Uterus (tissue), 3 donors: ENCODE measurements at regions not wholly inside any gene's neighbourhood (a gene's known extent, or its start where the extent isn't known, plus 50 kb on each side); places are given as distances from the start of the nearest gene placed in this dataset.

ENCODE experiments used
- DNase-seq, 2 donors: peaks; one replicate each; pipeline ENCODE4 v3.0.0-alpha.2; 2019 to 2020
- H3K27ac ChIP-seq, 2 donors: fragments of 200-600 bp; sonication (generic); 1 replicate in 1 of 2; 2 replicates in 1 of 2; pipeline ENCODE4 v1.5.1; 2016 to 2018
- H3K27me3 ChIP-seq, 2 donors: fragments of 200-600 bp; sonication (generic); one replicate each; pipeline ENCODE4 v1.5.1; 2018 to 2019; ENCODE audit warnings: control low read depth in 1 of 2
- H3K36me3 ChIP-seq, 2 donors: fragments of 200-600 bp; sonication (generic); one replicate each; pipeline ENCODE4 v1.5.1; 2019; ENCODE audit warnings: control low read depth in 1 of 2
- H3K4me1 ChIP-seq, 2 donors: fragments of 200-600 bp; sonication (generic); one replicate each; pipeline ENCODE4 v1.5.1; 2018 to 2019; ENCODE audit warnings: control low read depth in 1 of 2
- H3K4me3 ChIP-seq, 2 donors: fragments of 200-600 bp; sonication (generic); 1 replicate in 1 of 2; 2 replicates in 1 of 2; pipeline ENCODE4 v1.5.1; 2018 to 2019; ENCODE audit warnings: mild to moderate bottlenecking in 1 of 2
- H3K9me3 ChIP-seq, 2 donors: fragments of 200-600 bp; sonication (generic); one replicate each; pipeline ENCODE4 v1.5.1; 2019; ENCODE audit warnings: control low read depth in 1 of 2
- CTCF ChIP-seq, 4 experiments: fragments of 200-600 bp in 2 of 4; fragments of 450-650 bp in 2 of 4; sonication (generic) in 2 of 4; IDR thresholded peaks; one replicate each; pipeline ENCODE4 v1.5.1; 2016 to 2019; ENCODE audit warnings: antibody characterized with exemption in 4 of 4, mild to moderate bottlenecking in 2 of 4, moderate library complexity in 1 of 4
- POLR2A ChIP-seq, 2 donors: fragments of 450-650 bp; IDR thresholded peaks; one replicate each; pipeline ENCODE4 v1.6.1; 2016; ENCODE audit warnings: antibody characterized with exemption in 2 of 2, mild to moderate bottlenecking in 1 of 2, moderate library complexity in 1 of 2
- intact Hi-C: fragments of 100-400 bp; cut with DNase I; formaldehyde crosslinking; loops from one replicate; pipeline ENCODE4 v1.15.1; 2023; ENCODE audit warnings: low total_unique reads
- donor health status: DM: yes; HTN: yes; CAD: no.

GRCh38 chr3:148219999-148220398 lies 477.7 kb upstream of the AGTR1 start:
- H3K4me1 ChIP-seq, result no peaks in the 10 kb centered on the region
- H3K9me3 ChIP-seq, result no peaks in the 10 kb centered on the region
- TF ChIP-seq POLR2A (IDR thresholded peaks at IDR 0.05) (no peak), CTCF (IDR thresholded peaks at IDR 0.05) (no peak)
- no peak for DNase-seq
- H3K4me3 ChIP-seq, result no peak overlapping the region
- H3K36me3 ChIP-seq, result no peaks in the 10 kb centered on the region
- no peaks in the 10 kb centered on the region for H3K27me3 ChIP-seq
- no peak overlapping the region for H3K27ac ChIP-seq
- intact Hi-C loops, result no loop called here

- no peaks in the 10 kb centered on the region for H3K4me1 ChIP-seq
- H3K9me3 ChIP-seq, result no peaks in the 10 kb centered on the region
- DNase-seq, result no peak
- no peaks in the 10 kb centered on the region for H3K27me3 ChIP-seq
- no peak overlapping the region for H3K4me3 ChIP-seq
- TF ChIP-seq CTCF (IDR thresholded peaks at IDR 0.05), result no peak
- no peak for TF ChIP-seq POLR2A (IDR thresholded peaks at IDR 0.05)
- no peak overlapping the region for H3K27ac ChIP-seq
- no peaks in the 10 kb centered on the region for H3K36me3 ChIP-seq
- intact Hi-C loops, result no loop called here
These were observed 476.4 kb upstream of the AGTR1 start for GRCh38 chr3:148221303-148221702.

GRCh38 chr3:148223266-148223665 lies 474.4 kb upstream of the AGTR1 start:
- TF ChIP-seq CTCF (IDR thresholded peaks at IDR 0.05), result no peak
- TF ChIP-seq POLR2A (IDR thresholded peaks at IDR 0.05), result no peak
- Histone ChIP-seq H3K36me3 (no peaks in the 10 kb centered on the region), H3K4me1 (no peaks in the 10 kb centered on the region), H3K27me3 (no peaks in the 10 kb centered on the region), H3K9me3 (no peaks in the 10 kb centered on the region), H3K27ac (no peak overlapping the region), H3K4me3 (no peak overlapping the region)
- no peak for DNase-seq
- intact Hi-C loops, result no loop called here

GRCh38 chr3:148226246-148226645 lies 471.5 kb upstream of the AGTR1 start:
- Histone ChIP-seq H3K4me3 (no peak overlapping the region), H3K4me1 (no peaks in the 10 kb centered on the region), H3K27me3 (no peaks in the 10 kb centered on the region), H3K27ac (no peak overlapping the region), H3K36me3 (no peaks in the 10 kb centered on the region), H3K9me3 (no peaks in the 10 kb centered on the region)
- no peak for DNase-seq
- intact Hi-C loops, result no loop called here
- TF ChIP-seq CTCF (IDR thresholded peaks at IDR 0.05) (no peak), POLR2A (IDR thresholded peaks at IDR 0.05) (no peak)

- H3K36me3 ChIP-seq, result no peaks in the 10 kb centered on the region
- H3K4me3 ChIP-seq, result no peak overlapping the region
- DNase-seq, result no peak
- H3K27ac ChIP-seq, result no peak overlapping the region
- TF ChIP-seq CTCF (IDR thresholded peaks at IDR 0.05), result no peak
- no peak for TF ChIP-seq POLR2A (IDR thresholded peaks at IDR 0.05)
- H3K4me1 ChIP-seq, result no peaks in the 10 kb centered on the region
- intact Hi-C loops, result no loop called here
- H3K9me3 ChIP-seq, result no peaks in the 10 kb centered on the region
- H3K27me3 ChIP-seq, result no peaks in the 10 kb centered on the region
These were observed 470.2 kb upstream of the AGTR1 start for GRCh38 chr3:148227534-148227933.
